HG02885 (cell line): ENCODE measurements at regions not wholly inside any gene's neighbourhood (a gene's known extent, or its start where the extent isn't known, plus 50 kb on each side); places are given as distances from the start of the nearest gene placed in this dataset.

Experiments
- ATAC-seq: cut with Tn5 transposase; IDR thresholded peaks from one replicate; pipeline ENCODE4 v1.9.1; 2021; ENCODE audit warnings: mild to moderate bottlenecking; ENCODE audit not compliant: unreplicated experiment, poor library complexity

DNA sequence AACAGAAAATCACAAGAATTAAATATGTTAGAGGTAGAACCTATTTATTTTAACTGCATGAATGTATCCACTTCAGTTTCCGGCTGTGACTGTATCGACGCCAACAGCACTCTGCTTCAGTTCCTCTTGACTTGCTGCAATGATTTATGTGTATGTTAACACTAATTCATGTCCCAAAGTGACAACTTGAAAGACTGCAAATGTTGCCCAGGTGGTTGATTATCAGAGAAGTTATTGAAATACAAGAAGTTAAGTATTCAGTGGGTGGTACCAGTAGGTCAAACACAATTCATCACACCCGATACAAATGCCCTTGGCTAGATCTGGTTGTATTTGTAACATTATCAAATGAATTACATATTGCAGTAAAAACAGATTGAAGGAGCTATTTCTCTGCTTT, 622.7 kb upstream of the CDH18 start:
- ATAC-seq, result no peak

DNA sequence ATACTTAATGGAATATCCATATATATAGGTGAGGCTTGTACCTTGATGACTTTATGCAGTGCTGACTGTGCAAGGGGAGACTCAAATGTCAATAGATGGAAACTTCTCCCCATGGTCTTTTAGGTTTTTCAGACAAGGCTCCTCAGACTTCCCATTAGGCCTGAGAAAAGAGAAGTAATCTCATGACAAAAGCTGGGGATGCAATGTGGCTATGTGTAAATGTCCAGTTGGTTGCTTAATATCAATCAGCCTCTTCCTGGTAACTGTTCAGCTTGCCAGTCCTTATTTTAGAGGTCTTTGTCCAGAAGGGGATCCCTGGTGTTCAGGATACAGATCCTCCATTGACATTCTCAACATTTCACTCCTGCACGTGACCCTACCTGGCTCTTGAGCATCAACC, 621.1 kb upstream of the CDH18 start:
- no peak for ATAC-seq

DNA sequence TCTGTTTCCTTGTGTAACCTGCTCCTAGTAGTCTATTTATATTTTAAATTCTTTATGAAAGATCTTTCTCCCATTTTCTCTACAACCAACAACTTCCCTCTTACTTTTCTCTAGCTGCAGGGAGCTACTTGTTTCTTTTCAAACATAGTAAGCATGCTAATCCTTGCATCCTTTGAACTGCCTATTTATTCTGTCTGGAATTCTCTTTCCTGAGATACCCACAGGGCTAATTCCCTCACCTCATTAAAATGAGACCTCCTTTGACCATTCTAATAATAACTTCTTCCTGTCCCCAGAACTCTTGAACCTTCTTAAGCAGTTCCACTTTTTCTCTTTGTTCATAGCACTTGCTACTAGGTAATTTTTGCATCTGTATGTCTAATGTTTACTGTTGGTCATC, 620.6 kb upstream of the CDH18 start:
- ATAC-seq, result no peak

DNA sequence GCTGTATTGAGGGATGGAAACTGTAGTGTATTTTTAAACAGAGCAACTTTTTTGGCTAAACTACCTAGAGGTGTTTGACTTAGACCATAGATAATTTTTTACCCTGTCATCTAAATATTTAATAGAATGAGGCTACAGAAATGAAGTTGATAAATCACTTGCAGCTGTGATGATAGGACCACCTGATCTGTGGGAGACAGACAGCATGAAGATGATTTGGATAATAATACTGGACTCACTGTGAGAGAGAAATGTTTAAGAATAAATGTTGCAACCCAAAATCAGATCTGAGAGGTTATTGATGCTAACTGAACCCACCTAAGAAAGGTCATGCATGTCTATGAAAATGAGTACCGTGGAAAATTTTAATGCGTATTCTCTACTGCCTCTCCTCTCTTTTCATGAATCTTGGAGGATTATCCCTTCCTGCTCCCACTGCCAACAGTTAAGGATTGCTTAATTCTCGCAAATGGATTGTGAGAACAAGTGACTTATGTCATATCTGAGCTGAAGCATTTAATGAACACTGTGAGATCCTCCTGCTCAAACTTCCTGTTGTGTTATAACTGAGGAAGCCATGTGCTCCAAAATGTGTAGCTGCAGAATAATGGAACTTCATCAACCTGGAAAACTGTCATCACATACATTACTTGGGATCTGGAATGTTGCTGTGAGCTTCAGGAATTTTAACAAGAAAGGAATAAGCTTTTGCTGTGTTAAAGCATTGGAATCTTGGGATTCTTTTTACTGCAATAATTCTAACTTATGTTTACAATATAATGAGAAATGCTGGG, 617.9 kb upstream of the CDH18 start:
- no peak for ATAC-seq

DNA sequence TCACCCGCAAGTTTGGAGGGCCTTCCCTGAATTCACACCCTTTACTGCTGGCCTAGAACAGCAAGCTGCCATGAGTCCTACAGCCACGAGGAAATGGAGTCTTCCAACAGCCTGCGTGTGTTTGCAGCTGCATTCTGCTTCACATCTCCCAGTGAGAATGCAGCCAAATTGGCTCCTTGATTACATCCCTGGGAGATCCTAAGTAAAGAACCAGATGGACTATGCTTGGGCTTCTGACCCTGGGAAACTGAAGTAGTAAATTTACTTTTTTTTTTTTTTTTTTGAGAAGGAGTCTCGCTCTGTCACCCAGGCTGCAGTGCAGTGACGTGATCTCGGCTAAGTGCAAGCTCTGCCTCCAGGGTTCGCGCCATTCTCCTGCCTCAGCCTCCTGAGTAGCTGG, 617.0 kb upstream of the CDH18 start:
- no peak for ATAC-seq

DNA sequence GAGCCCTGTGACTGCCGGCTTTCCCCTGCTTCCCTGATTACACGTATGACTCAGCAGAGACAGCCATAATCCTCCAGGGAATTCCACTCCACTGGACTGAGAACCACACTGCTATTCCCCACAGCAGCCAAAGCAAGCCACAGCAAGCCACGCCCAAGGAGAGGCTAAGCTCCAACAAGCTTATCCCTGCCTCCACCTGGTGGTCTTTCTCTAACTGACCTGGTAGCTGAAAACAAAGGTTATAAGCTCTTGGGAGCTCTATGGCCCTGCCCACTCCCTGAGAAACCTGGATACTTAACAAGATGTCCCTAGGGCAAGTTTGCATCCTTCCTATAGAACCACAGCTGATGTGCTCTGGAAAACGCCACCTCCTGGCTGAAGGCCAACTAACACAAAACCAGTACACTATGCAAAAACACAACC, 613.7 kb upstream of the CDH18 start:
- no peak for ATAC-seq

DNA sequence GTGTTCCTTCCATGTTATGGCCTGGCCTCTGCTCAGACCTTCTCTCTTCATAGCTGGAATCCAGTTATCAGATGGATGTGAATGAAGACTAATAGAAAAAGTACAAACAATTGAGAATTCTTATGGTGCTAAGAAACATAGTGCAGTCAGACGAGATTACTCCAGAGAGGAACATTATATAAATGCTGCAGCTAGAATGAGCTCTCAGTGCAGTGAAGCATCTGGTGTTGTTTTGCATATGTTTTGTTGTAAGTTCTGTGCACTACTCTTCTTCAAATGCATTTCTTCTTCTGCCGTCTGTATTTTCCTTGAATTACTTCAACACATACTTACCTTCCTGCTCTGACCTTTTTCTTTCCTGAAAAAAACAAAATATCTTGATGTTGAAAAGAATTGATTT, 602.4 kb upstream of the CDH18 start:
- no peak for ATAC-seq

DNA sequence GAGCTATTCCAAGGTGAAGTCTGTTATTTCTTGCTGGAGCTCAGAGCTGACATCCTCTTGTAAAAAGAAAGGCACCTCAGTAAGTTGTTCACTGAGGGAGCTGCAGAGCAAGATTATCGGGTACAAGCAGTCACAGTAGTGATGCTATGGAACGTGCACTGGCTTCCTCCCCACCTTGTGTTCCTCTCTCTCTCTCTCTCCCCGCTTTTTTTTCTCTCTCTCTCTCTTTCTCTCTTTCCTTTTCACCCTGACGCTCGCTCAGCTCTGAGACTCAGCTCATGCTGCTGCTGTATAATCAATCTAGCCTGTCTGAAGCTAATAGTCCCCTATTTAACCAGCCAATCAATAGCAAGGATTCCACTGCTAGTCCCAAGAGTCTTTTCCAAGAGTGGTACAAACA, 587.6 kb upstream of the CDH18 start:
- ATAC-seq, result no peak

DNA sequence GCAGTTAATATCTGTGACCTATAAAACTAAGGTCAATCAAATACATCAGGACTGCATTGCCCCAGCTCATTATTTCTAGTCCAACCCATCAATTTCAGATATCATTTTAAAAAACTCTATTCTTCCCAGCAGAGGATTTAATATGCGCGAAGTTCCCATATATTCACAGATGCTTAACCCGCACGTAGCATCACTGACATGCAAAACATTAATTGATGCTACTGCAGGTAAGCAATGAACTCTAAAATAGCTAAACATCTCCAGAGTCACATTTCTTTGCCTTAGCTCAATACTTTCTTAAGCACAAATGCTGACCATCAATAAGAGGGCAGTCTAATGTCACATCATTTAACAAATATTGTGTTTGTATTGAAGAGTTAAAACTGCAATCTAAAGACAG, 586.6 kb upstream of the CDH18 start:
- no peak for ATAC-seq

DNA sequence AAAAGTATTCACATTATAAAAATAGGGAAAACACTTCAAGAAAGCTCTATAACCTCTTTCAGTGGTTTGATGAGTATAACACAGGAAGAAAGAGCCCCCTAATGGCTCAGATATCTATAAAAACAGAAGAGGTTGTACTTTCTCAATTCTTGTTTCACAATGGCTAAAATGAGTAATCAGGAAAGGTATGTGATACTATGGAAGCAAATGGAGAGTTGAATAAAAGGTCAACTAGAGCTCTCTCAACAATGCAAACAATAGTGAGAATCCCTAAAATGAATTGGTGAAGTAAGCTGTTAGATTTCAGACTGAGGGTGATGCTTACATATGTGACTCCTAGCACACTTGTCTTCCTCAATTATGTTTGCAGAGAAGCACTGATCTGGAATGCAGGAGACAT, 584.6 kb upstream of the CDH18 start:
- ATAC-seq, result no peak

DNA sequence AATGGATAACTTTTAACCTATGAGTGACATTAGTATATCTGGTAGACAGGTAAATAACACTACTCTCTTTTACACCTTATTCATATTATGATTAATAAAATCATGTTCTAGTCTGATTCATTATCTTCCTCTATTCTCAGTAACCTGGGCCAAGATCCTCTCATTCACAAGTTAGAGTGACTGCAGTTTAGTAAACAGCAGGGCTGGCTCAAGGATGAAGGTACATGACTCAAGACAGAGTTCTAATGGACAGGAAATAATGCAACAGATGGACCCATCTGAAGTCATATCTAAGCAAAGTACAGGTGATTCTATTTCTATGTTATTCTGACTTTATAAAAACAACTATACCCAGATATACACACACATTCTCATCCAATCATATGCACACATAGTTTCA, 582.5 kb upstream of the CDH18 start:
- no peak for ATAC-seq

DNA sequence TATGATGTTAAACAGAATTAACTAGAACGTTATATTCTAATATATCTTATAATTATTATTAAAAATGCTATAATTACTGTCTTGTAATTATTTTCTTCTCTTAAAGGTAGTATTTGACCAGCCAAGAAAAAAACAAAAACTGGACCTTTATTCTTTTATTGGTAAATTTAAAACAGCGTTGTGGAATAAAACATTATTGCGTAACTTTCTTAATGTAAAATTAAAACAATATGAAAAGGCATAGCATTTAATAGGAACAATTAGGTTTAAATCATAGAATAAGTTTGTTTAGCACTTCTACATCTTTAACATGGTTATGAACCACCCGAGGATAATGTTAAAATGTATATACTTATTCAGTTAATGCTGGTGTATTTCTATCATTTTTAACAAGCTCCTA, 574.5 kb upstream of the CDH18 start:
- ATAC-seq, result no peak

DNA sequence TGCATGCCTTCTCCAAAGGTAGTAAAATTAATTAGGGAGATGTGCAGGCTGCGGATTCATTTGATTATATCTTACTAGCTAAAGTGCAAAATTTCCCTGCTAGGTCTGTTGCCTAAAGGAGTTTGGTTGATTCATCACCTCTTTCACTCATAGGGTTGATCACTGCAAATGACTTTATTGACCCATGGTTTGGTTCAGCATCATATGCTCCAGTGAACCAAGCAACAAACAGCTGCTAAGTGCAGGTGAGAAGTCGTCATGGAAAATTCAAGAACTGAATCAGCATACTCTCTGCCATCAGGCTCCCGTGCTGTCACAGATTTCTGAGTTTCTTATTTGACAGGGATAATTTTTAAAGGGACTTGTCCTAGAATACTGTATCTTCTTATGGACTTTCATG, 571.8 kb upstream of the CDH18 start:
- no peak for ATAC-seq

DNA sequence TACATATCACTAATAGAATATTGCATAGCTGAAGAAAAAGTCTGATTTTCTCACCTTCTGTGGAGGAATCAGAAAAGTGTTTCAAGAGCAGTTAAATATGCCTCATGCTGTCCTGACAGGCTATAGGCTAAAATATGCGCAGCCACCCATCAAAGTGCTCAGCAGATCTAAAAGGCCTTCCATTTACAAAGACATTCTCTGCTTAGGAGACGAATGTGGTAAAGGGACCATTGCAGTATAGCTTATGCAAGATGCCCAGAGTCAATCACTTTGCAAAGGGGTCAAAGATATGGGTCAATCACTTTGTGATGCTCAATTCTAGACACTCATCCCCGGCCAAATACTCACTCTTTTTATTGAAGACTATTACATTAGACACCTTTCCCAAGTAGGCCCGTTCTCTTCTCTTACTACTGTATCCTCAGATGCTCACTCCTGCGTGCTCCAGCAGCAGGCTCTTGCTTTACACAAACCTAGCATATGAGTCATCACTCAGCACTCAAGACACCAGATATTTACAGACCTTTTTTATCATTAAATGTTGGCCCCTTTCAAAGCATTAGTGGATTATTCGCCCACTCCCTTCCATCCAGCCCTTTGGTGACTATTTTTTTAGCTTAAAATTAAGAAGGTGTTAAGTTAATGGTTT, 568.2 kb upstream of the CDH18 start:
- ATAC-seq, result no peak

DNA sequence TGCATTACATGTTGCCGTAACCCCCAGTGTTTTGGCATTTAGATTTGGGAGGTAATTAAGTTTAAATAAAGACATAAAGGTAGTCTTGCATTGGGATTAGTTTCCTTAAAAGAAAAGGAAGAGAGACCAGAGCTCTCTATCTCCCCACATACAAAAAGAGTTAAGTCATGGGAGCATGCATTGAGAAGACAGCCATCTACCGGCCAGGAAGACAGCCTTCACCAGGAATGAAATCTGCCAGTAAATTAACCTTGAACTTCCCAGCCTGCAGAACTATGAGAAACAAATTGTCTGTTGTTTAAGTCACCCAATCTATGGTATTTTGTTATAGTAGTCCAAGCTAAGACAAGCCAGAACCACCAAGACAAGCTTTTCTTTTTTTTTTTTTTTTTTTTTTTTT, 567.0 kb upstream of the CDH18 start:
- no peak for ATAC-seq

DNA sequence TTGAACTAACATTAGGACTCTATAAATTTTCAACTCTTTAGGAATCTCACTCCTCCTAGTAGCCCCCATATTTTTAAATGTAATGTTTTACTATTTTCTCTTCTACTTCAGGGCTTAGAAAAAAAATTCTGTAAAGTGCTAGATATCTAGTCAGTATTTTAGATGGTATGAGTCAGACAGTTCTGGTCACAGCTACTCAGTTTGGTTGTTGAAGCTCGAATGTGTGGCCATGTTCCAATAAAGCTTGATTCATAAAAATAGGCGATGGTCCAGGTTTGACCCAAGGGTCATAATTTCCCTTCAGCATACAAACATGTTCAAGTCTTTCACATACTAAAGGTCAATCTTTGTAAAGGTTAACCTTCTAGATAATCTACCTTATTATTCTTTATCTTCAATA, 566.0 kb upstream of the CDH18 start:
- ATAC-seq, result no peak

DNA sequence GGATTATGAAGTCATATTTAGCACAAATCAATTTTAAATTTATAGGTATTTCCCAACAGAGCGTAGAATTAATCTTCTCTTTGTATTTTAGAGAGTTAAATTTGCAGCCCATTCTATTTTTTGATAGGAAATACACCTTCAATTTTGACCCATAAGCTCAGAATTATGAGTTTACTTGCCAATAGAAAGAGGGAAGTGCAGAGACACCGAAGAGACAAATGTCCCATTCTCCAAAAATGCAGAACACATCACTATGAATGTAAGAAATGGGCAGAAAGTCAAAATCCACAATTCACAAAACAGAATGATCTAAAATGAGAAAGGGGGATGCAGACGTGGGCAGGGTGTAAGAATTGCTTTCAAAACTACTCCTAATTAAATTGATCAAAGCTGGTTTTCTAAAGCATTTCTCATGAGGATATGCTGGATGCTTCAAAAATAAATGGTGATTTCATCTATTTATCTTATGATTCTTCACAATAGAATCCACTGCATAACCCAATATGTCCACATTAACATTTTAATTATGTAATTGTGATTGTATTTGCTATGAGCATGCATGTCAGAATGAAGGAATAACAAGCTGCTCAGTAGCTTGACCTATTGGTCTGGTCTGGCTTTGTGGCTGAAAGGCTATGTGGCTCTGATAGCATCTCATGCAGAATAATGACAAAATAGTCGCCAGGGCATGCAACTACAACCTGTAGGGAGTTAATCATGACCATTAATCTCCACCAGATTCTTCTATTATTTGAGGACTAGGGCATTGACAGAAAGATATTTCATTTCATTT, 550.1 kb upstream of the CDH18 start:
- ATAC-seq, result no peak

DNA sequence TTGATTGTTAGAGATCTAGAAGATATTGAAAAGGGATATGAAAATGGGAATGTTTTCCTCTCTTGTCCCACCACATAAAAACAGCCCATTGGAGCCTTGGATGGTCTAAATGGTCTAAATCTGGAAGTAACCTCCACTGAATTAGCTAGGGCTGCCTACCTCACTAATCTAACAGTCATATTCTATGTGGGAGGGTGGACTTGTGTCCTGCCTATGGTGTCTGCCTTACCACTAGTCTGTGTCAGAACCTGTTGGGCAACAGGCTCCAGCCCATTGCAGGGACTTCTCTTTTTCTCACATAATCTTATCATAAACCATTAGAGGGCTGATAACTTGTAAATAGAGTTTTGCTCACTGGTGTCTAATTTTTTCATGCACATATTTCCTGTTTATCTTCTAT, 548.8 kb upstream of the CDH18 start:
- ATAC-seq, result no peak

DNA sequence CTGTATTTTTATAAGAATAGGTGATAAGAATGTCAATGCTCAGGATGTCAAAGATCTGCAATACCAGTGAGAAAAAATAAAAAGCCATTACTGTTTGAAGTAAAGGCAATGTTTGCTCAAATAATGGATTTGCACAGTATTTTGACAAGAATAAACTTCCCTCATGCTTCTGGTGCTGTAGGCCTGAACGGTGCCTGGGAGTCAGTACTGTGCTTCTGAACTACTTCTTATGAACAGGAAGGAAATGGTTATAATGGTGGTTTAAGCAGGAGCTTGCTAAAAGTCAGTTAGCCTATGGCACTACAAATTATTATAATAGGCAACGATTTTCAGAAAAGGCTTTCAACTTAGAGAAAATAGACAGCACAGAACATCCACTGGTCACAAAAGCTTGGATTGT, 548.3 kb upstream of the CDH18 start:
- ATAC-seq, result no peak

DNA sequence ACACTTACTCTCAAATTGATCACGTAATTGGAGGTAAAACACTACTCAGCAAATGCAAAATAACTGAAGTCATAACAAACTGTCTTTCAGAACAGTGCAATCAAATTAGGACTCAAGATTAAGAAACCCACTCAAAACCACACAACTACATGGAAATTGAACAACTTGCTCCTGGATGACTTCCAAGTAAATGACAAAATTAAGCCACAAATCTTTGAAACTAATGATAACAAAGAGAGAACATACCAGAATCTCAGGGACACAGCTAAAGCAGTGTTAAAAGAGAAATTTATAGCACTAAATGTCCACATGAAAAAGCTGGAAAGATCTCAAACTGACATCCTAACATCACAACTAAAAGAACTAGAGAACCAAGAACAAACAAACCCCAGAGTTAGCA, 540.5 kb upstream of the CDH18 start:
- no peak for ATAC-seq

DNA sequence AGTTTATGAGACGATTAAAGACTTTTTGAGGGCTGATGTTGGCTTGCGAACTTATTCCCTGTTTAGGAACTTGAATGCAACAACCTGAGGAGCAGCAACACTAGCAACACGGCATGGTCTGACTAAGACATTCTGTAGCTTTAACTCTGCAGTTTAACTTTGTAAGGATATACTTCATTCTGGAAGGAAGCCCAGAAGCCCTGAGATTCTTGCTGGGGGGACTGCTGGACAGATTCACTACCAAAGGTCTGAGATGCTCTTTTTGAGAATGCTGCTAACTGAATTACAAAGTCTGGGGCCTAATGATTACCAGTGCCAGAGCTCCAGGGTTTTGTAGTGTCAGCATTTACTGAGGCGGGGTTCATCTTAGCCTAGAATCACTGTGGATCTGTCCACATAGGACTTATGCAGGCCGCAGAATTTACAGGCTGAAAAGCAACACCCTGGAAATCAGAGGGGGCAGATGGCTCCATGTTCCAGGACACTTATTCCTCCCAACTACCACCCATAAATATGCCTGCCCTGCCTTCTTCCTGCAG, 537.1 kb upstream of the CDH18 start:
- ATAC-seq, result no peak
